ENCODE measurements at regions not wholly inside any gene's neighbourhood (a gene's known extent, or its start where the extent isn't known, plus 50 kb on each side); places are given as distances from the start of the nearest gene placed in this dataset.

GRCh38 chr16:86354641-86355513, 155.4 kb upstream of the FOXF1 start:
- H3K36me3 ChIP-seq (ENCODE audit: control insufficient read depth, low read depth, low read length), result no peaks in the 10 kb centered on the region
- peaks cover 3% of the 10 kb centered on the region for H3K27me3 ChIP-seq (ENCODE audit: control insufficient read depth, insufficient read depth, low read length)
- H3K9ac ChIP-seq (ENCODE audit: low read length), result no peak overlapping the region
- peaks cover 23% of the 10 kb centered on the region for H3K4me1 ChIP-seq (ENCODE audit: control insufficient read depth, low read depth, low read length)
- no peaks in the 10 kb centered on the region for H3K9me3 ChIP-seq (ENCODE audit: control insufficient read depth, low read depth, low read length)
- H3K27ac ChIP-seq (ENCODE audit: low read length), result no peak overlapping the region
- H3K4me3 ChIP-seq (ENCODE audit: low read length), result no peak overlapping the region

- H3K9me3 ChIP-seq (ENCODE audit: control insufficient read depth, low read depth, low read length), result no peaks in the 10 kb centered on the region
- no peaks in the 10 kb centered on the region for H3K36me3 ChIP-seq (ENCODE audit: control insufficient read depth, low read depth, low read length)
- H3K27me3 ChIP-seq (ENCODE audit: control insufficient read depth, insufficient read depth, low read length), result no peaks in the 10 kb centered on the region
- H3K27ac ChIP-seq (ENCODE audit: low read length), result no peak overlapping the region
- H3K9ac ChIP-seq (ENCODE audit: low read length), result no peak overlapping the region
- peaks cover 20% of the 10 kb centered on the region for H3K4me1 ChIP-seq (ENCODE audit: control insufficient read depth, low read depth, low read length)
- no peak overlapping the region for H3K4me3 ChIP-seq (ENCODE audit: low read length)
Measured at GRCh38 chr16:86355531-86355930, 154.8 kb upstream of the FOXF1 start.

- Histone ChIP-seq H3K4me3 (ENCODE audit: low read length) (no peak overlapping the region), H3K9ac (ENCODE audit: low read length) (no peak overlapping the region), H3K27me3 (ENCODE audit: control insufficient read depth, insufficient read depth, low read length) (no peaks in the 10 kb centered on the region), H3K9me3 (ENCODE audit: control insufficient read depth, low read depth, low read length) (no peaks in the 10 kb centered on the region), H3K27ac (ENCODE audit: low read length) (no peak overlapping the region), H3K4me1 (ENCODE audit: control insufficient read depth, low read depth, low read length) (peaks cover 20% of the 10 kb centered on the region), H3K36me3 (ENCODE audit: control insufficient read depth, low read depth, low read length) (no peaks in the 10 kb centered on the region)
Measured at GRCh38 chr16:86355951-86356350, 154.4 kb upstream of the FOXF1 start.

GRCh38 chr16:86356804-86357203, 153.5 kb upstream of the FOXF1 start:
- Histone ChIP-seq H3K36me3 (ENCODE audit: control insufficient read depth, low read depth, low read length) (no peaks in the 10 kb centered on the region), H3K9ac (ENCODE audit: low read length) (no peak overlapping the region), H3K4me1 (ENCODE audit: control insufficient read depth, low read depth, low read length) (peaks cover 20% of the 10 kb centered on the region), H3K9me3 (ENCODE audit: control insufficient read depth, low read depth, low read length) (no peaks in the 10 kb centered on the region), H3K27me3 (ENCODE audit: control insufficient read depth, insufficient read depth, low read length) (no peaks in the 10 kb centered on the region), H3K4me3 (ENCODE audit: low read length) (no peak overlapping the region), H3K27ac (ENCODE audit: low read length) (no peak overlapping the region)

- Histone ChIP-seq H3K27me3 (ENCODE audit: control insufficient read depth, insufficient read depth, low read length) (no peaks in the 10 kb centered on the region), H3K9me3 (ENCODE audit: control insufficient read depth, low read depth, low read length) (no peaks in the 10 kb centered on the region), H3K9ac (ENCODE audit: low read length) (no peak overlapping the region), H3K36me3 (ENCODE audit: control insufficient read depth, low read depth, low read length) (no peaks in the 10 kb centered on the region), H3K4me1 (ENCODE audit: control insufficient read depth, low read depth, low read length) (peaks cover 20% of the 10 kb centered on the region), H3K4me3 (ENCODE audit: low read length) (no peak overlapping the region), H3K27ac (ENCODE audit: low read length) (no peak overlapping the region)
Measured at GRCh38 chr16:86357303-86357702, 153.0 kb upstream of the FOXF1 start.

- Histone ChIP-seq H3K36me3 (ENCODE audit: control insufficient read depth, low read depth, low read length) (no peaks in the 10 kb centered on the region), H3K4me3 (ENCODE audit: low read length) (no peak overlapping the region), H3K9me3 (ENCODE audit: control insufficient read depth, low read depth, low read length) (no peaks in the 10 kb centered on the region), H3K9ac (ENCODE audit: low read length) (no peak overlapping the region), H3K27me3 (ENCODE audit: control insufficient read depth, insufficient read depth, low read length) (no peaks in the 10 kb centered on the region), H3K4me1 (ENCODE audit: control insufficient read depth, low read depth, low read length) (peaks cover 25% of the 10 kb centered on the region), H3K27ac (ENCODE audit: low read length) (no peak overlapping the region)
Measured at GRCh38 chr16:86357950-86358349, 152.4 kb upstream of the FOXF1 start.

GRCh38 chr16:86359571-86359970, 150.8 kb upstream of the FOXF1 start:
- H3K9ac ChIP-seq (ENCODE audit: low read length), result no peak overlapping the region
- H3K36me3 ChIP-seq (ENCODE audit: control insufficient read depth, low read depth, low read length), result no peaks in the 10 kb centered on the region
- no peaks in the 10 kb centered on the region for H3K9me3 ChIP-seq (ENCODE audit: control insufficient read depth, low read depth, low read length)
- no peak overlapping the region for H3K4me3 ChIP-seq (ENCODE audit: low read length)
- H3K27ac ChIP-seq (ENCODE audit: low read length), result no peak overlapping the region
- no peaks in the 10 kb centered on the region for H3K27me3 ChIP-seq (ENCODE audit: control insufficient read depth, insufficient read depth, low read length)
- peaks cover 25% of the 10 kb centered on the region for H3K4me1 ChIP-seq (ENCODE audit: control insufficient read depth, low read depth, low read length)

- no peaks in the 10 kb centered on the region for H3K27me3 ChIP-seq (ENCODE audit: control insufficient read depth, insufficient read depth, low read length)
- H3K4me3 ChIP-seq (ENCODE audit: low read length), result no peak overlapping the region
- no peak overlapping the region for H3K27ac ChIP-seq (ENCODE audit: low read length)
Measured at GRCh38 chr16:86362155-86362849, 148.0 kb upstream of the FOXF1 start.

GRCh38 chr16:86363057-86363490, 147.3 kb upstream of the FOXF1 start:
- no peaks in the 10 kb centered on the region for H3K36me3 ChIP-seq (ENCODE audit: control insufficient read depth, low read depth, low read length)
- no peak overlapping the region for H3K27ac ChIP-seq (ENCODE audit: low read length)
- H3K9ac ChIP-seq (ENCODE audit: low read length), result no peak overlapping the region
- peaks cover 40% of the 10 kb centered on the region for H3K4me1 ChIP-seq (ENCODE audit: control insufficient read depth, low read depth, low read length)
- no peaks in the 10 kb centered on the region for H3K27me3 ChIP-seq (ENCODE audit: control insufficient read depth, insufficient read depth, low read length)
- H3K4me3 ChIP-seq (ENCODE audit: low read length), result no peak overlapping the region
- no peaks in the 10 kb centered on the region for H3K9me3 ChIP-seq (ENCODE audit: control insufficient read depth, low read depth, low read length)

More at GRCh38 chr16:86362155-86362849, 148.0 kb upstream of the FOXF1 start:
- H3K9ac ChIP-seq (ENCODE audit: low read length), result no peak overlapping the region
- no peaks in the 10 kb centered on the region for H3K9me3 ChIP-seq (ENCODE audit: control insufficient read depth, low read depth, low read length)
- H3K36me3 ChIP-seq (ENCODE audit: control insufficient read depth, low read depth, low read length), result no peaks in the 10 kb centered on the region
- peaks cover 35% of the 10 kb centered on the region for H3K4me1 ChIP-seq (ENCODE audit: control insufficient read depth, low read depth, low read length)

GRCh38 chr16:86363836-86364618, 146.3 kb upstream of the FOXF1 start:
- Histone ChIP-seq H3K4me3 (ENCODE audit: low read length) (no peak overlapping the region), H3K27me3 (ENCODE audit: control insufficient read depth, insufficient read depth, low read length) (no peaks in the 10 kb centered on the region), H3K27ac (ENCODE audit: low read length) (no peak overlapping the region), H3K9ac (ENCODE audit: low read length) (no peak overlapping the region), H3K9me3 (ENCODE audit: control insufficient read depth, low read depth, low read length) (no peaks in the 10 kb centered on the region), H3K36me3 (ENCODE audit: control insufficient read depth, low read depth, low read length) (no peaks in the 10 kb centered on the region), H3K4me1 (ENCODE audit: control insufficient read depth, low read depth, low read length) (peaks cover 31% of the 10 kb centered on the region)

- Histone ChIP-seq H3K9ac (ENCODE audit: low read length) (no peak overlapping the region), H3K9me3 (ENCODE audit: control insufficient read depth, low read depth, low read length) (no peaks in the 10 kb centered on the region), H3K27me3 (ENCODE audit: control insufficient read depth, insufficient read depth, low read length) (no peaks in the 10 kb centered on the region), H3K27ac (ENCODE audit: low read length) (no peak overlapping the region), H3K4me3 (ENCODE audit: low read length) (no peak overlapping the region), H3K36me3 (ENCODE audit: control insufficient read depth, low read depth, low read length) (no peaks in the 10 kb centered on the region), H3K4me1 (ENCODE audit: control insufficient read depth, low read depth, low read length) (peaks cover 23% of the 10 kb centered on the region)
Measured at GRCh38 chr16:86364653-86365380, 145.5 kb upstream of the FOXF1 start.

Measured in iPS-18a (cell line).